Stimulated activated effector memory CD8-positive, alpha-beta T cell treated with anti-CD3 and anti-CD28 coated beads, Interleukin-12 subunit alpha, Interleukin-12 subunit beta, amount 100 ng/mL, for 72 hours (primary cell): ENCODE measurements at regions not wholly inside any gene's neighbourhood (a gene's known extent, or its start where the extent isn't known, plus 50 kb on each side); places are given as distances from the start of the nearest gene placed in this dataset.
A peak's percentile ranks its signal among the peaks of the same experiment; 100 is the strongest.

Source experiments
- ATAC-seq: fragments of 150-1000 bp; cut with Tn5 transposase; 2 replicates; pipeline ENCODE4 v1.10.0; 2021
- DNase-seq, 2 donors: peaks; one replicate each; pipeline ENCODE4 v3.0.0; 2021 to 2022; ENCODE audit warnings: low spot score in 2 of 2
- H3K27ac Mint-ChIP-seq: one replicate; pipeline ENCODE4 v1.8.0; 2022; ENCODE audit warnings: mild to moderate bottlenecking, mixed read lengths
- H3K36me3 Mint-ChIP-seq: one replicate; pipeline ENCODE4 v1.8.0; 2022; ENCODE audit warnings: mild to moderate bottlenecking, mixed read lengths
- H3K4me1 Mint-ChIP-seq: one replicate; pipeline ENCODE4 v1.8.0; 2022; ENCODE audit warnings: mixed read lengths
- H3K4me3 Mint-ChIP-seq: one replicate; pipeline ENCODE4 v1.8.0; 2022; ENCODE audit warnings: mild to moderate bottlenecking, mixed read lengths
- H3K9me3 Mint-ChIP-seq: one replicate; pipeline ENCODE4 v1.8.0; 2022; ENCODE audit warnings: mixed read lengths

- DNase-seq (no peak), ATAC-seq (no peak)
- no peak overlapping the region for H3K27ac Mint-ChIP-seq
- peaks cover 6% of the 10 kb centered on the region for H3K4me1 Mint-ChIP-seq
- H3K36me3 Mint-ChIP-seq, result no peaks in the 10 kb centered on the region
- no peak overlapping the region for H3K4me3 Mint-ChIP-seq
- no peaks in the 10 kb centered on the region for H3K9me3 Mint-ChIP-seq
Observed at GRCh38 chr6:3627956-3628835, 123.3 kb downstream of the PXDC1 start.

GRCh38 chr6:3627501-3627900, 124.0 kb downstream of the PXDC1 start:
- Mint-ChIP-seq H3K4me1 (peaks cover 6% of the 10 kb centered on the region), H3K36me3 (no peaks in the 10 kb centered on the region), H3K27ac (no peak overlapping the region), H3K4me3 (no peak overlapping the region), H3K9me3 (no peaks in the 10 kb centered on the region)
- no peak for DNase-seq
- ATAC-seq, result no peak

GRCh38 chr6:3625980-3626563, 125.4 kb downstream of the PXDC1 start:
- H3K4me3 Mint-ChIP-seq, result no peak overlapping the region
- peaks cover 6% of the 10 kb centered on the region for H3K4me1 Mint-ChIP-seq
- no peak overlapping the region for H3K27ac Mint-ChIP-seq
- H3K36me3 Mint-ChIP-seq, result no peaks in the 10 kb centered on the region
- no peak for ATAC-seq
- no peaks in the 10 kb centered on the region for H3K9me3 Mint-ChIP-seq
- no peak for DNase-seq

- Mint-ChIP-seq H3K27ac (no peak overlapping the region), H3K4me3 (no peak overlapping the region), H3K36me3 (no peaks in the 10 kb centered on the region), H3K4me1 (peaks cover 6% of the 10 kb centered on the region), H3K9me3 (no peaks in the 10 kb centered on the region)
- DNase-seq (no peak), ATAC-seq (no peak)
Observed at GRCh38 chr6:3625149-3625979, 126.1 kb downstream of the PXDC1 start.

GRCh38 chr6:3624250-3625136, 127.0 kb downstream of the PXDC1 start:
- no peak for DNase-seq
- H3K36me3 Mint-ChIP-seq, result no peaks in the 10 kb centered on the region
- H3K9me3 Mint-ChIP-seq, result no peaks in the 10 kb centered on the region
- no peak overlapping the region for H3K4me3 Mint-ChIP-seq
- peaks cover 6% of the 10 kb centered on the region for H3K4me1 Mint-ChIP-seq
- no peak overlapping the region for H3K27ac Mint-ChIP-seq
- no peak for ATAC-seq

- no peak overlapping the region for H3K4me3 Mint-ChIP-seq
Observed at GRCh38 chr6:3623451-3624249, 127.9 kb downstream of the PXDC1 start.

GRCh38 chr6:3621411-3621810, 130.1 kb downstream of the PXDC1 start:
- DNase-seq, result no peak
- H3K4me3 Mint-ChIP-seq, result no peak overlapping the region
- no peaks in the 10 kb centered on the region for H3K9me3 Mint-ChIP-seq
- no peak for ATAC-seq
- no peaks in the 10 kb centered on the region for H3K36me3 Mint-ChIP-seq
- H3K4me1 Mint-ChIP-seq, result peaks cover 6% of the 10 kb centered on the region
- H3K27ac Mint-ChIP-seq, result no peak overlapping the region

More at GRCh38 chr6:3623451-3624249, 127.9 kb downstream of the PXDC1 start:
- ATAC-seq, result no peak
- H3K27ac Mint-ChIP-seq, result no peak overlapping the region
- no peaks in the 10 kb centered on the region for H3K36me3 Mint-ChIP-seq
- peaks cover 6% of the 10 kb centered on the region for H3K4me1 Mint-ChIP-seq
- H3K9me3 Mint-ChIP-seq, result no peaks in the 10 kb centered on the region
- DNase-seq, result no peak

- no peak overlapping the region for H3K4me3 Mint-ChIP-seq
- DNase-seq (no peak), ATAC-seq (no peak)
- no peaks in the 10 kb centered on the region for H3K36me3 Mint-ChIP-seq
- no peaks in the 10 kb centered on the region for H3K9me3 Mint-ChIP-seq
- H3K4me1 Mint-ChIP-seq, result peaks cover 6% of the 10 kb centered on the region
- H3K27ac Mint-ChIP-seq, result no peak overlapping the region
Observed at GRCh38 chr6:3620937-3621336, 130.6 kb downstream of the PXDC1 start.

- Mint-ChIP-seq H3K27ac (no peak overlapping the region), H3K4me1 (peaks cover 6% of the 10 kb centered on the region), H3K4me3 (no peak overlapping the region), H3K9me3 (no peaks in the 10 kb centered on the region), H3K36me3 (no peaks in the 10 kb centered on the region)
- ATAC-seq (no peak), DNase-seq (no peak)
Observed at GRCh38 chr6:3620389-3620788, 131.1 kb downstream of the PXDC1 start.

- Mint-ChIP-seq H3K4me3 (no peak overlapping the region), H3K9me3 (no peaks in the 10 kb centered on the region), H3K36me3 (no peaks in the 10 kb centered on the region), H3K27ac (no peak overlapping the region), H3K4me1 (peaks cover 6% of the 10 kb centered on the region)
- DNase-seq (no peak), ATAC-seq (no peak)
Observed at GRCh38 chr6:3619800-3620199, 131.7 kb downstream of the PXDC1 start.

- Mint-ChIP-seq H3K4me1 (peaks cover 6% of the 10 kb centered on the region), H3K36me3 (no peaks in the 10 kb centered on the region), H3K4me3 (no peak overlapping the region), H3K27ac (no peak overlapping the region), H3K9me3 (no peaks in the 10 kb centered on the region)
- DNase-seq, result no peak
- ATAC-seq, result no peak
Observed at GRCh38 chr6:3619201-3619600, 132.3 kb downstream of the PXDC1 start.

- Mint-ChIP-seq H3K9me3 (no peaks in the 10 kb centered on the region), H3K27ac (no peak overlapping the region), H3K36me3 (no peaks in the 10 kb centered on the region), H3K4me3 (no peak overlapping the region), H3K4me1 (peaks cover 4% of the 10 kb centered on the region)
- no peak for ATAC-seq
- no peak for DNase-seq
Observed at GRCh38 chr6:3618642-3619041, 132.9 kb downstream of the PXDC1 start.

GRCh38 chr6:3617681-3618311, 133.7 kb downstream of the PXDC1 start:
- Mint-ChIP-seq H3K4me1 (no peaks in the 10 kb centered on the region), H3K36me3 (no peaks in the 10 kb centered on the region), H3K4me3 (no peak overlapping the region), H3K9me3 (no peaks in the 10 kb centered on the region), H3K27ac (no peak overlapping the region)
- DNase-seq, result no peak
- peak; percentile 14 for ATAC-seq

GRCh38 chr6:3617192-3617631, 134.3 kb downstream of the PXDC1 start:
- no peaks in the 10 kb centered on the region for H3K4me1 Mint-ChIP-seq
- no peak for DNase-seq
- no peak for ATAC-seq
- H3K9me3 Mint-ChIP-seq, result no peaks in the 10 kb centered on the region
- no peaks in the 10 kb centered on the region for H3K36me3 Mint-ChIP-seq
- no peak overlapping the region for H3K4me3 Mint-ChIP-seq
- H3K27ac Mint-ChIP-seq, result no peak overlapping the region
